ENCODE measurements at regions not wholly inside any gene's neighbourhood (a gene's known extent, or its start where the extent isn't known, plus 50 kb on each side); places are given as distances from the start of the nearest gene placed in this dataset.
"Not testable (repeated sequence)": the region's sequence is repeated elsewhere in the genome, so short reads cannot be mapped to it uniquely, and the experiment has no call there.

DNA sequence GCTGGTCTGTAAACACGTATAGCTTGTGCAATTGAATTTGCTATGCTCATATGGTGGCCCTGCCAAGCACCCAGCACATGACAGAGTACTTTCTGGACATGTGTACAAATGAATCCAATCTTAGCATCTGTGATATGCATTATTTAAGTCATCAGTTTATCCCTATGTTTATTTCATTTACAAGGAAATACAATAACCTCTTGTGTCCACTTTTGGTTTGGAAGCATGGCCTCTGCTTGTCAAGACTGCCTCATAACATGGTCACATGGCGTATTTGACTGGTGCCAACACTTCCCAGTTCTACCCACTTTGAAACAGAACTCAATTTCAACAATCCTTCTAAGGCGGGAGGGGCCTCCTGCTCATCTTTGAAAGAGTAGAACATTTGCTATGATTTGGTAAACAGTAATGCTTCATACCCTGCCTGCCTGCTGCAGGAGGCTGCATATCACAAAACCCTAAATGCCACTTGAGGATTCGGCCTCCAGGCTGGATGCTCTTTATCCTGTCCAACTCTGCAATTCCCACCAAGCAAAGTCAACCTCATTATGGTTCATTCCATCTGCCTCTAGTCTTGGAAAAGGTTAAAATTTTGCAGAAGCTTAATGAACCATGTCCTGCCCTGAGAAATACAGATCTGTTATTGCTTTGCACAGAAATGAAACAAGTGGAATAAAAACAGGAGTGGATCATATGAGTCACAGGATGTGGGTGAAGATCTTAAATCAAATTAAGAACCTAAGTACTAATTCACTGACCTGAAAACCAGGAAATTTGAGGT, 151.3 kb downstream of the CYSLTR2 start:
- H3K27ac ChIP-seq: peak overlapping the region in 3 of 21 experiments; percentile 27 to 56 (median 48)

GRCh38 chr13:48806522-48806921, 152.8 kb downstream of the CYSLTR2 start:
- Histone ChIP-seq H3K27ac (no peak overlapping the region), H3K4me3 (no peak overlapping the region)

More for the DNA sequence above, 151.3 kb downstream of the CYSLTR2 start:
- H3K4me3 ChIP-seq: no peak overlapping the region

DNA sequence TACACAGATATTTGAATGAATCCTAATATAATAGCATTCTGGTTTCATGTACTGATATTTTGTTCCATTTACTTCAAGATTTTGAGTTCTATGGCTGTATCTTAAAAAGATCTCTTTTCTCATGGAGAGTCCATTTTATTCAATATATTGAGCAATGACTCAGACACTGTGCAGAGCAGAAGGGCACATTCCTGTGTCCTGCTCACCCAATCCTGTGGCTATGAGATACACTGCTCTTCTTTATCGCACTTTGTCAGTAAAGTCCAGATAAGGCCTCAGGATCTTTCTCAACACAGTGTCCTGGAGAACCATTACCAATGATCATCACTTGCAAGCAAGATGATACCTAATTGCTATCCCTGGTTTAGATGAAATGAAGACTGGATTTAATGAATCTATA, 155.0 kb downstream of the CYSLTR2 start:
- no peak overlapping the region for H3K4me3 ChIP-seq
- no peak overlapping the region for H3K27ac ChIP-seq

DNA sequence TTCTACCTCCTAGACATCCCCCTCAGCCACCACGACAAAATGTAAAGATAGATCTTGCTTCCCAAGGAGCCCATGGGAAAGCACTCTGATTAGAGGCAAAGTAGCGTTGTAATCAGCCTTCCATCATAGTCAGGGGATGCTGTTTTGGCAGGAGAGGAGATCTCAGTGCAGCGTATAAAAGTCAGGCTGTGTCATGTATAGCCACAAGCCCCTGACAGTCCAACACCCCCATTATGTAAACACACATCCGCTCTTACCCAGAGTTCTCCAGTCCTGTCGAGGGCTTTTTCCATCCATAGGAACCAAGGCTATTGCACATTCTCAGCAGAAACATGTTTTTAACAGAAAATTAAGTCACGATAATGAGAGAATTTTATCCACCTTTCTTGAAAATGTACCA, 156.3 kb downstream of the CYSLTR2 start:
- Histone ChIP-seq H3K4me3 (no peak overlapping the region), H3K27ac (no peak overlapping the region)

- no peak overlapping the region for H3K27ac ChIP-seq
- no peak overlapping the region for H3K4me3 ChIP-seq
Observed at GRCh38 chr13:48813518-48813917, 159.8 kb downstream of the CYSLTR2 start.

GRCh38 chr13:48816700-48817099, 159.0 kb upstream of the FNDC3A start:
- Histone ChIP-seq H3K4me3 (no peak overlapping the region), H3K27ac (peak overlapping the region in 1 of 21 experiments; percentile 5)

GRCh38 chr13:48817166-48817802, 158.4 kb upstream of the FNDC3A start:
- Histone ChIP-seq H3K27ac (peak overlapping the region in 3 of 21 experiments; percentile 5 to 43 (median 24)), H3K4me3 (no peak overlapping the region)

GRCh38 chr13:48818495-48819356, 157.0 kb upstream of the FNDC3A start:
- H3K4me3 ChIP-seq: no peak overlapping the region
- peak overlapping the region in 4 of 21 experiments; percentile 14 to 45 (median 30) for H3K27ac ChIP-seq

GRCh38 chr13:48819376-48819775, 156.3 kb upstream of the FNDC3A start:
- Histone ChIP-seq H3K4me3 (no peak overlapping the region), H3K27ac (peak overlapping the region in 2 of 21 experiments; percentile 30 to 45)

- H3K4me3 ChIP-seq: no peak overlapping the region
- no peak overlapping the region for H3K27ac ChIP-seq
Observed at GRCh38 chr13:48819899-48820298, 155.8 kb upstream of the FNDC3A start.

GRCh38 chr13:48823526-48823925, 152.2 kb upstream of the FNDC3A start:
- not testable (repeated sequence) for H3K4me3 ChIP-seq, H3K27ac ChIP-seq

GRCh38 chr13:48826039-48826438, 149.7 kb upstream of the FNDC3A start:
- no peak overlapping the region for H3K4me3 ChIP-seq
- H3K27ac ChIP-seq: no peak overlapping the region

GRCh38 chr13:48826922-48827454, 148.7 kb upstream of the FNDC3A start:
- not testable (repeated sequence) for H3K4me3 ChIP-seq, H3K27ac ChIP-seq

DNA sequence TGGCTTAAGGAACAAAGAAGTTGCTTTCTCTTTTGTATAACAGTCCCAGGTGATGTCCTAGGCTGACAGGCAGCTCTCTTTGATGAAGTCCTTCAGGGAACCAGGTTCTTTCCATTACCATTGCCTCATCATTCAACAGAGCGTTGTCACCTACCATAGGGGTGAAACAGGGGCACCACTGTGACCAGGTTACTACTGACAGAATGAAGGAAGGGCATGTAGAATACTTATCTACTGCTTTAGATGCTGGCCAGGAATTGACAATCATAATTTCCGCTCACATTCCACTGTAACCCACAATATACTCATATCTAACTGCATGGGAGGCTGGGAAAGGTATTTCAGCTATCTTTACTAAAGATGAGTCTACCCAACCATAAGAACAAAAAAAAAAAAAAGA, 148.0 kb upstream of the FNDC3A start:
- H3K27ac ChIP-seq: no peak overlapping the region
- H3K4me3 ChIP-seq: no peak overlapping the region

DNA sequence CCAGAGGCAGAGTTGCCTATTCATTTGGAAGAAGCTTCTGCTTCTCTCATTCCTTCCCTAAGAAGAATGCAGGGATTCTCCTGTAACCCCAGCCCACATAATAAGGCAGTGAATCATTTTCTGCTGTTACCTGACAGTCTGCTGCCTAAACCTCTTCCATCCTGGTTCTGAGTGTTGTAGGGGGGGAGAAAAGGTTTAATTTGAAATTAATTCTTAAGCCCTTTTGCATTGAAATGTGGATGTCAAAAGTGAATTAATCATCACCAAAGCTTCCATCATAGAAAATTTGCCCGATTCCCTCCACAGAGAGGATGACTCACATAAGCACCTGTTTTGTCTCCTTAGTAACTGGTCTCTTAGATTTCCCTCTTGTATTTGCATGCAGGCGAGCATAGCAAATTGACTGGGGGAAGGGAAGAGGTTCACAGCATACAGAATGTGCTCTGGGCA, 146.7 kb upstream of the FNDC3A start:
- no peak overlapping the region for H3K27ac ChIP-seq

DNA sequence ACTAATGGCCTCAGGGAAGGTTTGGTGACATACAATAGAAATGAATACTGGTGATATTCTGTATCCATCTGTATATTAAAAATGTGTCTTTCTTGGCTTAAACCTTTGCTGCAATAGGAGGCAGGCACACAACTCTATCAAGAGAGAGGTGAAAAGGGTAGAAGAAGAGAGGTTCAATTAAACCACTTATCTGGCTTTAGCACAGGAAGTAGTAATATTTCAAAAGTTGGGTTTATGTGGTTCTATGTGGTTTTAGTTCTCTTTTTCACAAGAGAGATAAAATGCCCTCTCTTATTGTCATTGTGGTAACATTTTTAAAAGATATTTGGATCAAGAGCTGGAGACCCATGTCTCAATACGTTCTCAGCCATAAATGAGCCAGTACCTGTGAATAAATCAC, 146.2 kb upstream of the FNDC3A start:
- Histone ChIP-seq H3K4me3 (no peak overlapping the region), H3K27ac (no peak overlapping the region)

More for the DNA sequence above, 146.7 kb upstream of the FNDC3A start:
- no peak overlapping the region for H3K4me3 ChIP-seq

- H3K27ac ChIP-seq: no peak overlapping the region
- H3K4me3 ChIP-seq: no peak overlapping the region
Observed at GRCh38 chr13:48831248-48831647, 144.5 kb upstream of the FNDC3A start.

DNA sequence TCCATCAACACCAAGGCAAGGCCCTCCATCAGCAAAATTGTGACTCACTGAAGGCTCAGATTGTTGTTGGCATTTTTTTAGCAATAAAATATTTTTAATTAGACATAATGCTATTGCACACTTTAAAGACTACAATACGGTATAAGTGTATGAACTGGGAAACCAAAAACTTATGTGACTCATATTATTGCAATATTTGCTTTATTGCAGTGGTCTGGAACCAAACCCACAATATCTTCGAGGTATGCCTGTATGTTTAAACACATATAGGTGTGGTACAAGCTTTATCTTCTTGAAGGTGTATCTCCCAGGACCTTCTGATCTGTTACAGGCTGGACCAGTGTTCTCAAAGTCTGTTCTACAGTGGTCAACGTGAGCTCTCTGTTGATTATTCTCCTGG, 142.3 kb upstream of the FNDC3A start:
- Histone ChIP-seq H3K27ac (no peak overlapping the region), H3K4me3 (no peak overlapping the region)

GRCh38 chr13:48835326-48835725, 140.4 kb upstream of the FNDC3A start:
- H3K4me3 ChIP-seq, H3K27ac ChIP-seq: not testable (repeated sequence)

All from skin epidermis (tissue), 12 donors.